Fibroblast of peridontal ligament (primary cell): ENCODE measurements at regions not wholly inside any gene's neighbourhood (a gene's known extent, or its start where the extent isn't known, plus 50 kb on each side); places are given as distances from the start of the nearest gene placed in this dataset.
"Not testable (repeated sequence)": the region's sequence is repeated elsewhere in the genome, so short reads cannot be mapped to it uniquely, and the experiment has no call there.

ENCODE experiments used
- DNase-seq: peaks from one replicate; pipeline ENCODE4 v3.0.0-alpha.2; 2010; ENCODE audit errors: extremely low read depth

- no peak for DNase-seq
Measured at GRCh38 chr22:47367993-47368945, 605.8 kb downstream of the TBC1D22A start.

GRCh38 chr22:47367107-47367690 lies 604.7 kb downstream of the TBC1D22A start:
- DNase-seq, result no peak

- no peak for DNase-seq
Measured at GRCh38 chr22:47366026-47366767, 603.7 kb downstream of the TBC1D22A start.

GRCh38 chr22:47361247-47361646 lies 598.8 kb downstream of the TBC1D22A start:
- DNase-seq, result no peak

GRCh38 chr22:47357493-47357892 lies 595.0 kb downstream of the TBC1D22A start:
- DNase-seq, result no peak

GRCh38 chr22:47357086-47357485 lies 594.6 kb downstream of the TBC1D22A start:
- no peak for DNase-seq

GRCh38 chr22:47356511-47357011 lies 594.1 kb downstream of the TBC1D22A start:
- DNase-seq, result no peak

- DNase-seq, result no peak
Measured at GRCh38 chr22:47355776-47356510, 593.5 kb downstream of the TBC1D22A start.

GRCh38 chr22:47355388-47355725 lies 592.9 kb downstream of the TBC1D22A start:
- no peak for DNase-seq

- DNase-seq, result no peak
Measured at GRCh38 chr22:47354668-47355387, 592.4 kb downstream of the TBC1D22A start.

GRCh38 chr22:47352920-47353700 lies 590.7 kb downstream of the TBC1D22A start:
- no peak for DNase-seq

GRCh38 chr22:47351836-47352579 lies 589.6 kb downstream of the TBC1D22A start:
- no peak for DNase-seq

- DNase-seq, result not testable (repeated sequence)
Measured at GRCh38 chr22:47346287-47346686, 583.8 kb downstream of the TBC1D22A start.

- no peak for DNase-seq
Measured at GRCh38 chr22:47345025-47345424, 582.6 kb downstream of the TBC1D22A start.

GRCh38 chr22:47344414-47344813 lies 582.0 kb downstream of the TBC1D22A start:
- no peak for DNase-seq

GRCh38 chr22:47343611-47344010 lies 581.2 kb downstream of the TBC1D22A start:
- DNase-seq, result no peak

GRCh38 chr22:47342446-47342845 lies 580.0 kb downstream of the TBC1D22A start:
- no peak for DNase-seq

- DNase-seq, result no peak
Measured at GRCh38 chr22:47341464-47341863, 579.0 kb downstream of the TBC1D22A start.

- DNase-seq, result no peak
Measured at GRCh38 chr22:47340851-47341436, 578.5 kb downstream of the TBC1D22A start.
